GM23338 (cell line): ENCODE measurements at regions not wholly inside any gene's neighbourhood (a gene's known extent, or its start where the extent isn't known, plus 50 kb on each side); places are given as distances from the start of the nearest gene placed in this dataset.

Source experiments
- ATAC-seq: fragments of 200-7000 bp; cut with Tn5 transposase; 3 replicates; pipeline ENCODE4 v1.9.1; 2020
- DNase-seq: peaks from one replicate; pipeline ENCODE4 v3.0.0-alpha.2; 2015; ENCODE audit warnings: low spot score
- H2AFZ ChIP-seq: fragments of 200-600 bp; sonication (generic); 2 replicates; pipeline ENCODE4 v1.8.0; 2016; ENCODE audit warnings: antibody characterized with exemption, mild to moderate bottlenecking, moderate library complexity
- H3F3A ChIP-seq: fragments of 200-600 bp; sonication (generic); replicated peaks from 2 replicates; pipeline ENCODE4 v1.8.0; 2017; ENCODE audit warnings: antibody characterized with exemption, mixed run types, low read depth
- H3K27ac ChIP-seq: fragments of 200-600 bp; sonication (generic); 2 replicates; pipeline ENCODE4 v1.6.1; 2016; ENCODE audit warnings: low read depth
- H3K27me3 ChIP-seq: fragments of 200-600 bp; sonication (generic); 2 replicates; pipeline ENCODE4 v1.8.0; 2016; ENCODE audit warnings: mild to moderate bottlenecking, mixed run types, moderate library complexity; ENCODE audit not compliant: insufficient read depth
- H3K36me3 ChIP-seq: fragments of 200-600 bp; sonication (generic); 2 replicates; pipeline ENCODE4 v1.8.0; 2016; ENCODE audit warnings: mild to moderate bottlenecking; ENCODE audit not compliant: insufficient read depth
- H3K4me1 ChIP-seq: fragments of 200-600 bp; sonication (generic); 2 replicates; pipeline ENCODE4 v1.8.0; 2016; ENCODE audit warnings: mild to moderate bottlenecking, moderate library complexity; ENCODE audit not compliant: insufficient read depth
- H3K4me2 ChIP-seq: fragments of 200-600 bp; sonication (generic); 2 replicates; pipeline ENCODE4 v1.7.1; 2017; ENCODE audit warnings: mixed run types
- H3K4me3 ChIP-seq: fragments of 200-600 bp; sonication (generic); 2 replicates; pipeline ENCODE4 v1.6.1; 2016; ENCODE audit warnings: mixed run types
- H3K79me2 ChIP-seq: fragments of 200-600 bp; sonication (generic); replicated peaks from 2 replicates; pipeline ENCODE4 v1.8.0; 2017; ENCODE audit warnings: mild to moderate bottlenecking; ENCODE audit not compliant: insufficient read depth
- H3K9me2 ChIP-seq: fragments of 200-600 bp; sonication (generic); 2 replicates; pipeline ENCODE4 v1.8.0; 2017; ENCODE audit not compliant: insufficient read depth
- H4K20me1 ChIP-seq: fragments of 200-600 bp; sonication (generic); replicated peaks from 2 replicates; pipeline ENCODE4 v1.8.0; 2017; ENCODE audit warnings: mild to moderate bottlenecking; ENCODE audit not compliant: insufficient read depth
- H3K27ac Mint-ChIP-seq: 2 replicates; pipeline ENCODE4 v1.8.0; 2020; ENCODE audit warnings: inconsistent platforms, mild to moderate bottlenecking, moderate library complexity, mixed read lengths
- H3K27me3 Mint-ChIP-seq: 3 replicates; pipeline ENCODE4 v1.8.0; 2022; ENCODE audit warnings: low read depth, mild to moderate bottlenecking, moderate library complexity, mixed read lengths, inconsistent platforms; ENCODE audit not compliant: insufficient read depth, poor library complexity
- H3K36me3 Mint-ChIP-seq: 3 replicates; pipeline ENCODE4 v1.8.0; 2021; ENCODE audit warnings: low read depth, mild to moderate bottlenecking, inconsistent platforms, moderate library complexity, mixed read lengths
- H3K4me1 Mint-ChIP-seq: 3 replicates; pipeline ENCODE4 v1.8.0; 2020; ENCODE audit warnings: mild to moderate bottlenecking, inconsistent platforms, mixed read lengths
- H3K4me3 Mint-ChIP-seq: 3 replicates; pipeline ENCODE4 v1.8.0; 2021; ENCODE audit warnings: moderate library complexity, mild to moderate bottlenecking, inconsistent platforms, mixed read lengths
- H3K9me3 Mint-ChIP-seq: 3 replicates; pipeline ENCODE4 v1.8.0; 2020; ENCODE audit warnings: moderate library complexity, mild to moderate bottlenecking, inconsistent platforms, mixed read lengths
- CREB1 ChIP-seq: fragments of 250-450 bp; sonication (Bioruptor Pico); IDR thresholded peaks from 2 replicates; pipeline ENCODE4 v1.5.0; 2020; ENCODE audit warnings: low read depth, mild to moderate bottlenecking, moderate library complexity
- EZH2phosphoT487 ChIP-seq: fragments of 200-600 bp; sonication (generic); IDR thresholded peaks from one replicate; pipeline ENCODE4 v1.8.1; 2018; ENCODE audit warnings: antibody characterized with exemption; ENCODE audit not compliant: unreplicated experiment
- NANOG ChIP-seq: IDR thresholded peaks from 2 replicates; pipeline ENCODE4 v1.6.1; 2016; ENCODE audit warnings: antibody characterized with exemption, borderline replicate concordance
- STAT1 ChIP-seq: IDR thresholded peaks from one replicate; pipeline ENCODE4 v1.6.1; 2016; ENCODE audit warnings: antibody characterized with exemption; ENCODE audit not compliant: unreplicated experiment
- TF ChIP-seq, protein P1 (sequence below): fragments of 250-450 bp; sonication (Bioruptor Pico); IDR thresholded peaks from 2 replicates; pipeline ENCODE4 v1.5.0; 2020; ENCODE audit warnings: mild to moderate bottlenecking, moderate library complexity
- TF ChIP-seq, protein P2 (sequence below): IDR thresholded peaks from 2 replicates; pipeline ENCODE4 v1.6.1; 2016; ENCODE audit warnings: antibody characterized with exemption
- TF ChIP-seq, protein P3 (sequence below), 2 experiments: fragments of 200-600 bp in 1 of 2; sonication (generic) in 1 of 2; conservative IDR thresholded peaks; 2 replicates each; pipeline versions ENCODE4 v1.5.1 to v1.6.1; 2016 to 2017; ENCODE audit warnings: antibody characterized with exemption in 2 of 2, low read depth in 2 of 2, mild to moderate bottlenecking in 2 of 2, moderate library complexity in 1 of 2

GRCh38 chr2:34632327-34632726 is 1033.2 kb upstream of the FAM98A start (continued):
- TF ChIP-seq, protein P1, sequence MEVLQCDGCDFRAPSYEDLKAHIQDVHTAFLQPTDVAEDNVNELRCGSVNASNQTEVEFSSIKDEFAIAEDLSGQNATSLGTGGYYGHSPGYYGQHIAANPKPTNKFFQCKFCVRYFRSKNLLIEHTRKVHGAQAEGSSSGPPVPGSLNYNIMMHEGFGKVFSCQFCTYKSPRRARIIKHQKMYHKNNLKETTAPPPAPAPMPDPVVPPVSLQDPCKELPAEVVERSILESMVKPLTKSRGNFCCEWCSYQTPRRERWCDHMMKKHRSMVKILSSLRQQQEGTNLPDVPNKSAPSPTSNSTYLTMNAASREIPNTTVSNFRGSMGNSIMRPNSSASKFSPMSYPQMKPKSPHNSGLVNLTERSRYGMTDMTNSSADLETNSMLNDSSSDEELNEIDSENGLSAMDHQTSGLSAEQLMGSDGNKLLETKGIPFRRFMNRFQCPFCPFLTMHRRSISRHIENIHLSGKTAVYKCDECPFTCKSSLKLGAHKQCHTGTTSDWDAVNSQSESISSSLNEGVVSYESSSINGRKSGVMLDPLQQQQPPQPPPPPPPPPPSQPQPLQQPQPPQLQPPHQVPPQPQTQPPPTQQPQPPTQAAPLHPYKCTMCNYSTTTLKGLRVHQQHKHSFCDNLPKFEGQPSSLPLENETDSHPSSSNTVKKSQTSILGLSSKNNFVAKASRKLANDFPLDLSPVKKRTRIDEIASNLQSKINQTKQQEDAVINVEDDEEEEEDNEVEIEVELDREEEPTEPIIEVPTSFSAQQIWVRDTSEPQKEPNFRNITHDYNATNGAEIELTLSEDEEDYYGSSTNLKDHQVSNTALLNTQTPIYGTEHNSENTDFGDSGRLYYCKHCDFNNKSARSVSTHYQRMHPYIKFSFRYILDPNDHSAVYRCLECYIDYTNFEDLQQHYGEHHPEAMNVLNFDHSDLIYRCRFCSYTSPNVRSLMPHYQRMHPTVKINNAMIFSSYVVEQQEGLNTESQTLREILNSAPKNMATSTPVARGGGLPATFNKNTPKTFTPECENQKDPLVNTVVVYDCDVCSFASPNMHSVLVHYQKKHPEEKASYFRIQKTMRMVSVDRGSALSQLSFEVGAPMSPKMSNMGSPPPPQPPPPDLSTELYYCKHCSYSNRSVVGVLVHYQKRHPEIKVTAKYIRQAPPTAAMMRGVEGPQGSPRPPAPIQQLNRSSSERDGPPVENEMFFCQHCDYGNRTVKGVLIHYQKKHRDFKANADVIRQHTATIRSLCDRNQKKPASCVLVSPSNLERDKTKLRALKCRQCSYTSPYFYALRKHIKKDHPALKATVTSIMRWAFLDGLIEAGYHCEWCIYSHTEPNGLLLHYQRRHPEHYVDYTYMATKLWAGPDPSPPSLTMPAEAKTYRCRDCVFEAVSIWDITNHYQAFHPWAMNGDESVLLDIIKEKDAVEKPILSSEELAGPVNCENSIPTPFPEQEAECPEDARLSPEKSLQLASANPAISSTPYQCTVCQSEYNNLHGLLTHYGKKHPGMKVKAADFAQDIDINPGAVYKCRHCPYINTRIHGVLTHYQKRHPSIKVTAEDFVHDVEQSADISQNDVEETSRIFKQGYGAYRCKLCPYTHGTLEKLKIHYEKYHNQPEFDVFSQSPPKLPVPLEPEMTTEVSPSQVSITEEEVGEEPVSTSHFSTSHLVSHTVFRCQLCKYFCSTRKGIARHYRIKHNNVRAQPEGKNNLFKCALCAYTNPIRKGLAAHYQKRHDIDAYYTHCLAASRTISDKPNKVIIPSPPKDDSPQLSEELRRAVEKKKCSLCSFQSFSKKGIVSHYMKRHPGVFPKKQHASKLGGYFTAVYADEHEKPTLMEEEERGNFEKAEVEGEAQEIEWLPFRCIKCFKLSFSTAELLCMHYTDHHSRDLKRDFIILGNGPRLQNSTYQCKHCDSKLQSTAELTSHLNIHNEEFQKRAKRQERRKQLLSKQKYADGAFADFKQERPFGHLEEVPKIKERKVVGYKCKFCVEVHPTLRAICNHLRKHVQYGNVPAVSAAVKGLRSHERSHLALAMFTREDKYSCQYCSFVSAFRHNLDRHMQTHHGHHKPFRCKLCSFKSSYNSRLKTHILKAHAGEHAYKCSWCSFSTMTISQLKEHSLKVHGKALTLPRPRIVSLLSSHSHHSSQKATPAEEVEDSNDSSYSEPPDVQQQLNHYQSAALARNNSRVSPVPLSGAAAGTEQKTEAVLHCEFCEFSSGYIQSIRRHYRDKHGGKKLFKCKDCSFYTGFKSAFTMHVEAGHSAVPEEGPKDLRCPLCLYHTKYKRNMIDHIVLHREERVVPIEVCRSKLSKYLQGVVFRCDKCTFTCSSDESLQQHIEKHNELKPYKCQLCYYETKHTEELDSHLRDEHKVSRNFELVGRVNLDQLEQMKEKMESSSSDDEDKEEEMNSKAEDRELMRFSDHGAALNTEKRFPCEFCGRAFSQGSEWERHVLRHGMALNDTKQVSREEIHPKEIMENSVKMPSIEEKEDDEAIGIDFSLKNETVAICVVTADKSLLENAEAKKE, result no peak
- TF ChIP-seq, protein P2, sequence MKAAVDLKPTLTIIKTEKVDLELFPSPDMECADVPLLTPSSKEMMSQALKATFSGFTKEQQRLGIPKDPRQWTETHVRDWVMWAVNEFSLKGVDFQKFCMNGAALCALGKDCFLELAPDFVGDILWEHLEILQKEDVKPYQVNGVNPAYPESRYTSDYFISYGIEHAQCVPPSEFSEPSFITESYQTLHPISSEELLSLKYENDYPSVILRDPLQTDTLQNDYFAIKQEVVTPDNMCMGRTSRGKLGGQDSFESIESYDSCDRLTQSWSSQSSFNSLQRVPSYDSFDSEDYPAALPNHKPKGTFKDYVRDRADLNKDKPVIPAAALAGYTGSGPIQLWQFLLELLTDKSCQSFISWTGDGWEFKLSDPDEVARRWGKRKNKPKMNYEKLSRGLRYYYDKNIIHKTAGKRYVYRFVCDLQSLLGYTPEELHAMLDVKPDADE, result no peak

GRCh38 chr2:34627003-34627402 is 1027.9 kb upstream of the FAM98A start:
- no peaks in the 10 kb centered on the region for H3K27me3 ChIP-seq
- no peaks in the 10 kb centered on the region for H3K4me1 Mint-ChIP-seq
- no peak overlapping the region for H3K4me3 Mint-ChIP-seq
- no peaks in the 10 kb centered on the region for H3K4me1 ChIP-seq
- no peak overlapping the region for H3K27ac Mint-ChIP-seq
- no peak overlapping the region for H3K27ac ChIP-seq
- ATAC-seq, result no peak
- H3K9me3 Mint-ChIP-seq, result no peaks in the 10 kb centered on the region
- H3K4me2 ChIP-seq, result no peak overlapping the region
- H3F3A ChIP-seq, result no peaks in the 10 kb centered on the region
- H3K36me3 ChIP-seq, result no peaks in the 10 kb centered on the region
- no peaks in the 10 kb centered on the region for H3K27me3 Mint-ChIP-seq
- DNase-seq, result no peak
- H3K4me3 ChIP-seq, result no peak overlapping the region
- no peaks in the 10 kb centered on the region for H3K79me2 ChIP-seq
- no peaks in the 10 kb centered on the region for H3K36me3 Mint-ChIP-seq
- H2AFZ ChIP-seq, result no peak overlapping the region
- no peaks in the 10 kb centered on the region for H4K20me1 ChIP-seq
- H3K9me2 ChIP-seq, result no peaks in the 10 kb centered on the region; the same call in 1 of the 2 replicates
- TF ChIP-seq, protein P1, result no peak
- TF ChIP-seq NANOG (no peak), STAT1 (no peak), EZH2phosphoT487 (no peak), CREB1 (CRISPR knock-in tag) (no peak)
- TF ChIP-seq, protein P3, sequence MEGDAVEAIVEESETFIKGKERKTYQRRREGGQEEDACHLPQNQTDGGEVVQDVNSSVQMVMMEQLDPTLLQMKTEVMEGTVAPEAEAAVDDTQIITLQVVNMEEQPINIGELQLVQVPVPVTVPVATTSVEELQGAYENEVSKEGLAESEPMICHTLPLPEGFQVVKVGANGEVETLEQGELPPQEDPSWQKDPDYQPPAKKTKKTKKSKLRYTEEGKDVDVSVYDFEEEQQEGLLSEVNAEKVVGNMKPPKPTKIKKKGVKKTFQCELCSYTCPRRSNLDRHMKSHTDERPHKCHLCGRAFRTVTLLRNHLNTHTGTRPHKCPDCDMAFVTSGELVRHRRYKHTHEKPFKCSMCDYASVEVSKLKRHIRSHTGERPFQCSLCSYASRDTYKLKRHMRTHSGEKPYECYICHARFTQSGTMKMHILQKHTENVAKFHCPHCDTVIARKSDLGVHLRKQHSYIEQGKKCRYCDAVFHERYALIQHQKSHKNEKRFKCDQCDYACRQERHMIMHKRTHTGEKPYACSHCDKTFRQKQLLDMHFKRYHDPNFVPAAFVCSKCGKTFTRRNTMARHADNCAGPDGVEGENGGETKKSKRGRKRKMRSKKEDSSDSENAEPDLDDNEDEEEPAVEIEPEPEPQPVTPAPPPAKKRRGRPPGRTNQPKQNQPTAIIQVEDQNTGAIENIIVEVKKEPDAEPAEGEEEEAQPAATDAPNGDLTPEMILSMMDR (conservative IDR thresholded peaks at IDR 0.05; ENCODE audit: low read depth in 2 of 2), result no peak
